ENCODE measurements at regions not wholly inside any gene's neighbourhood (a gene's known extent, or its start where the extent isn't known, plus 50 kb on each side); places are given as distances from the start of the nearest gene placed in this dataset.
"Not testable (repeated sequence)": the region's sequence is repeated elsewhere in the genome, so short reads cannot be mapped to it uniquely, and the experiment has no call there.

DNA sequence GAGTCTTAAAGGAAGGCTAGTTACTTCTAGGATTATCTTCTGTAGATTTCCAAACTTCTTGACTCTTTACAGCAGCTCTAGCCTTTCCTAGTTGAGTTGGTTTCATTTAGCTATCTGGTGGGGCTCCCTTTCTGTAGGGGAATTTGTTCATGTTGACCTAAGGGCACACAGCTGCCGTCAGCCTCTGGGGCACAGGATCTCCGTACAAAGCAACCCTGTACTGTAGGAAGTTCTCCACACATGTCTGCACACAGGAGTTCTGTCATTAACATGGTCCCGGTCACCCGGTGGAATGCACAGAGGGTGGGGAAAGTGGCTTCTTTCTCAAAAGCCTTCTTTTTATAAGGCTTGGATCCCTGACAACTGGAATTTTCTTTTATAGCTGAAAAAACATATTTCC is 88.7 kb upstream of the TNIK start:
- no peak for DNase-seq (ENCODE audit: low spot score)

GRCh38 chr3:171543759-171544300 is 83.6 kb upstream of the TNIK start:
- no peak for DNase-seq (ENCODE audit: low spot score)

DNA sequence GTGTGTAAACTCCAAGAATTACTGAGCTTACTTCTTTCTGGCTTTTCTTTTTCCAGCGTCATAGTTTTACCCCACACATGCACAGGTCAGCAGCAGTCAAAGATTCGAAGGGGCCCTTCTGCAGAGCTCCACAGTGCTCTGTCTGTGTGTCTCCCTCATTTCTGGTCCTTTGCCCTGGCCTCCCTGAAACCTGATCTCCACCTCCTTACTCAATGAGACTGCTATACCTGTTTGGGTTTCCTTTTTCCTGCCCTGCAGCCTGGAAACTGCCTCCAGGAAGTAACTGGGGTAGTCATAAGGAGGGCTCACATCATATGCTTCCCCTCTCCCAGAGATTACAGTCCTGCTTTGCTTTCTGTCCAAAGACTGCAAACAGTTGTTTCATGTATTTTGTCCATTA is 82.8 kb upstream of the TNIK start:
- DNase-seq (ENCODE audit: low spot score) = no peak

DNA sequence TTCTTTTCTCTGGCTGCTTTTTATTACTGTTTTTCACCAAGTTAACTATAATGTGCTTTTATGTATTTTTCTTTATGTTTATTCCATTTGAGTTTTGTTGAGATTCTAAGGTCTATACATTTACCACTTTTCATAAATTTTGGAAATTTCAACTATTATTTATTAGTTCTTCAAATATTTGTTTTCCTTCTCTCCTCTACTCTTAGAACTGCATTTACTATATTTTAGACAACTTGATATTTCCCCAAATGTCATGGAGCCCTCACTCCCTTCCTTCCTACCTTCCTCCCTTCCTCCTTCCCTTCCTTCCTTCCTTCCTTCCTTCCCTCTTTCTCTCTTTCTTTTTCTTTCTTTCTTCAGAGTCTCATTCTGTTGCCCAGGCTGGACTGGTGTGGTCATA is 81.4 kb upstream of the TNIK start:
- DNase-seq (ENCODE audit: low spot score) = no peak

DNA sequence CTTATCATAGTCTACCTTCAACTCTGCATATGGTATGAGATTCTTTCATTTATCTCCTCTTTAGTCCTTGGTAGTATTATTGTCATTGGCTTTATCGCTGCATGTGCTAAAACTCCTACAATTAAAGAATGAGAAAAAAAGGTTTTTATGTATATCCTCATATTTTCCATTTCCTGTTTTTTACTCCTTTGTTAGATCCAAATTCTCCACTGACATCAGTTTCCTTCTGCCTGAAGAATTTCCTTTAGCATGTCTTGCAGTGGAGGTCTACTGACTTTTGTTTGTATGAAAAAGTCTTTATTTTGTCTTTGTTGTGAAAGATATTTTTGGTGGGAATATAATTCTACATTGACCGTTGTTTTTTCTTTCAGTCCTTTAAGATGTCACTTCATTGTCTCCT is 81.0 kb upstream of the TNIK start:
- no peak for DNase-seq (ENCODE audit: low spot score)

- DNase-seq (ENCODE audit: low spot score) = no peak
Measured at GRCh38 chr3:171535799-171536198, 75.6 kb upstream of the TNIK start.

DNA sequence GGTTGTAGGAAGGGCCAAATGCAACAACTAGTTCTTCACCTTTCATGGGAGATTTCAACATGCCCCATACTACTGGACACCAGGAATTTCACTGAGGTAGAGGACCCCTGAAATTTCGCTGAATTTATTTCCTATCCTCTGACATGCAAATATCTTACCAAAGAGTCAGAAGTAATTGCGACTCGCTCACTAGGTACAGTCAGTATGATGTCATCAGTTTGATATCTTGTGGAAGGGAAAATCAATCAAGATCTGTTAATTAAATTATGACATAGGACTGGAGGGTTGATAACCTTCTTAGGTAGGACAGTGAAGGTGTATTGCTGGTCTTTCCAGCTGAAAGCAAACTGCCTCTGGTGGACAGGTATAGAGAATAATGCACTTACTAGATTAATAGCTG is 74.9 kb upstream of the TNIK start:
- no peak for DNase-seq (ENCODE audit: low spot score)

- no peak for DNase-seq (ENCODE audit: low spot score)
Measured at GRCh38 chr3:171533702-171534101, 73.5 kb upstream of the TNIK start.

DNA sequence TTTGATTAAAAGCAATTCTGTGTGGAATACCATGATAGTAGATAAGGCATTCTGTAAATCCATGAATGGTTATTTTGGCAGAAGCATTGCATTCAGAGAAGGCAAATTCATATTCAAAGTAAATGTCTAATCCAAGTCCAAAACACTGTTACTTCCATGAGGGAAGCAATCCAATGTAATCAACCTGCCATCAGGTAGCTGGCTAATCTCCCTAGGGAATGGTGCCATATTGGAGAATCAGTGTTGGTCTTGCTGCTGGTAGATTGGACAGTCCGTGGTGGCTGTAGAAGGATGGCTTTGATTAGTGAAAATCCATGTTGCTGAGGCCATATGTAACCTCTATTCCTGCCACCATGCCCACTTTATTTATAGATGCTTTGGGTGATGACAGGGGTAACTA is 72.1 kb upstream of the TNIK start:
- no peak for DNase-seq (ENCODE audit: low spot score)

DNA sequence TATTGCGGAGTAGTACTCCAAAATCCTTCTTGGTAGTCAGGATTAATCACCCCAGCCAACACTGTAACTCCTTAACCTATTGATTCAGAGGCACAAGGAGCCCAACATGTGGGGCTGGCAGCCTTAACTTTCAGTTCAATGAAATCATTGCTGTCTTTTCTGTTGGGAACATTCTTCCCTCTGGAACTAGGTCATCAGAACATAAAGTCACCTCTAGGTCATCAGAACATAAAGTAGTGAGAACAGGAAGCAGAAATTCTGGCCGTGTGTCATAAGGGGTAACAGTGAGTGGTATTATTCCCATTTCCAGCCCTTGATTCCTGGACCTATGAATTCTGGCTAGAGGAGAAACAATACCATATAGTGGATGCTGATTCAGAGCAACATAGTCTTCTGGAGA is 71.5 kb upstream of the TNIK start:
- no peak for DNase-seq (ENCODE audit: low spot score)

DNA sequence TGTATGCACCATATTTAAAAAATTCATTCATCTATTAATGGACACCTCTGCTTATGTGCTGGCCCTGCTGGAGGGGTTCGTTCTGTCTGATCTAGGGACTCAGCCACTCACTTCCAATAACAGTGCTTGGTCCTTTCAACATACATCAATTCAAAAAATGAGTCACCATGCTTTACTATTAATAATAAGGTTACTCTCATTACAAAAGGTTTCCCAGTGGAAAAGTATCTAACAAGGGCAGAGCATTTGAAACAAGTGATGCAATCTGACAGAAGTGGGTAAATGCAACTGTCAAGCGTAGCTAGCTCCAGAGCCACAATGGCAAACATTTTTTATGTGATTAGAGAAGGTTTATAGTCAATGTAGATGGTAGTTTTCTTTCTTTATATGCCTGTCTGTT is 67.9 kb upstream of the TNIK start:
- no peak for DNase-seq (ENCODE audit: low spot score)

GRCh38 chr3:171526869-171527268 is 66.7 kb upstream of the TNIK start:
- peak; percentile 70 for DNase-seq (ENCODE audit: low spot score)

DNA sequence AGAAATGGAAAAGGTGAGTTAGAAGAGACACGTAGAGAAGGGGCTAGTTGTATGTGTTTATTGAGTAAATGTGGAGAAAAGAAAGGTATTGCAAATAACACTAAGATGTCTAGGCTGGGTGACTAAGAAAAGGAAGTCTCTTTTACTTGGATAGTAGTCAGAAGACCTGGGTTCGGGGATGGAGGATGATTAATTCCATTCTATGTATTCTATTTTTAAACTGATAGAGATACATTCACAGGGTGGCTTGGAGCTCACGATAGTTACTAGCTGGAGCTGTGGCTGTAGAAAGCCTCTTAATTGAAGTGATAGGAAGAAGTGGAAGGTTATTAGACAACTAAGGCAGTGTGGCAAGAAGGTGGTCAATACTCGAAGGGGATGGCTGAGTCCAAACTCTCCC is 65.9 kb upstream of the TNIK start:
- DNase-seq (ENCODE audit: low spot score) = no peak

DNA sequence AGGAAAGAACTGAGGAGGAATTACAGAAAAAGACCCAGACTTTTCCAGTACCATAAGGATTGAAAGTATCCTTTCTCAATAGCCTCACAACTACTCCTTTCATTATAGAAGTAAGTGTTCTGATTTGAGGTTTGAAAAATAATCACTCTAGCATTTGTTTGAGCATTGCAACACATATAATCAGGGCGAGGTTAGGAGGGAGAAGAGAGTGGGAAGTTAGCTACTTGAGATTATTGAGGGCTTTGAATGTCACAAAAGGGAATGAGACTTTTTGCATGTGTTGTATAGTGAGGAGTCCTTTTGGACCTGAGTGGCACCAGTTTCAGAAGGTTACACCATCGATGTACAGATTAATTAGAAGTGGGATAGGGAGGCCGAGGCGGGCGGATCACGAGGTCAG is 65.2 kb upstream of the TNIK start:
- no peak for DNase-seq (ENCODE audit: low spot score)

DNA sequence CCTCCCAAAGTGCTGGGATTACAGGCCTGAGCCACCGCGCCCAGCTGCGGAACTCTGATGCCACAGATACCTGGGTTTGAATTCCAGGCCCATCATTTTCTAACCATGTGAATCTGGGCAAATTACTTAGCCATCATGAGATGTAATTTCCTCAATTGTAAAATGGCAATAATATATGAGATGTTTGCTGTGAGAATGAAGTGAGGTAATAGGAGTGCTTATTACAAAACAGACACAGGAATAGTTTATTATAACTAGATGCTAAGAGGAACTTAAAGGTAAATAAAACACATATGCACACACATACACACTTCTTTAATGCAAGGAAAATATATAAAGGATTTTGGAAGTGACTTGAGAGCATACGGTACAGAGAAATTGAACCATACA is 64.7 kb upstream of the TNIK start:
- no peak for DNase-seq (ENCODE audit: low spot score)

- DNase-seq (ENCODE audit: low spot score) = no peak
Measured at GRCh38 chr3:171522651-171523050, 62.4 kb upstream of the TNIK start.

DNA sequence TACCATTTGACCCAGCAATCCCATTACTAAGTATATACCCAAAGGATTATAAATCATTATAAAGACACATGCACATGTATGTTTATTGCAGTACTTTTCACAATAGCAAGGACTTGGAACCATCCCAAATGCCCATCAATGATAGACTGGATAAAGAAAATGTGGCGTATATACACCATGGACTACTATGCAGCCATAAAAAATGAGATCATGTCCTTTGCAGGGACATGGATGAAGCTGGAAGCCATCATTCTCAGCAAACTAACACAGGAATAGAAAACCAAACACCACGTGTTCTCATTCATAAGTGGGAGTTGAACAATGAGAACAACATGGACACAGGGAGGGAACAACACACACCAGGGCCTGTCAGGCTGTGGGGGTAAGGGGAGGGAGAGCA is 59.2 kb upstream of the TNIK start:
- DNase-seq (ENCODE audit: low spot score) = not testable (repeated sequence)

- no peak for DNase-seq (ENCODE audit: low spot score)
Measured at GRCh38 chr3:171516765-171517164, 56.6 kb upstream of the TNIK start.

DNA sequence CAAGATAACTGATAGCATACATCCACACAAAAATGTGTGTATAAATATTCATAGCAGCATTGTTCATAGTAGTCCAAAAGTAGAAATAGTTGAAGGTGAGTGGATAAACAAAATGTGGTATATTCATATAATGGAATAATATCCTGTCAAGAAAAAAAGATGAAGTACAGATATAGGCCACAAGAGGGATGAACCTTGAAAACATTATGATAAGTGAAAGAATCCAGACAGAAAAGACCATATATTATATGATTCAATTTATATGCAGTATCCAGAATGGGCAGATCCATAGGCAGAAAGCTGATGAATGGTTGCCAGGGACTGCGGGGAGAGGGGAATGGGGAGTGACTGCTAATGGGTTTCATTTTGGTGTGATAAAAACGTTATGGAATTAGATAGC is 54.3 kb upstream of the TNIK start:
- DNase-seq (ENCODE audit: low spot score) = no peak

- DNase-seq (ENCODE audit: low spot score) = no peak
Measured at GRCh38 chr3:171511450-171511849, 51.2 kb upstream of the TNIK start.

All from H4 (cell line).